ENCODE measurements at regions not wholly inside any gene's neighbourhood (a gene's known extent, or its start where the extent isn't known, plus 50 kb on each side); places are given as distances from the start of the nearest gene placed in this dataset.

- in situ Hi-C loops (cut with HindIII; ENCODE audit: low sequenced_read_pairs) = no loop called here
- H3K4me3 ChIP-seq (ENCODE audit: low read depth, low read length) = no peak overlapping the region
Observed at GRCh38 chrX:13179100-13179499, 134.7 kb upstream of the FAM9C start.

DNA sequence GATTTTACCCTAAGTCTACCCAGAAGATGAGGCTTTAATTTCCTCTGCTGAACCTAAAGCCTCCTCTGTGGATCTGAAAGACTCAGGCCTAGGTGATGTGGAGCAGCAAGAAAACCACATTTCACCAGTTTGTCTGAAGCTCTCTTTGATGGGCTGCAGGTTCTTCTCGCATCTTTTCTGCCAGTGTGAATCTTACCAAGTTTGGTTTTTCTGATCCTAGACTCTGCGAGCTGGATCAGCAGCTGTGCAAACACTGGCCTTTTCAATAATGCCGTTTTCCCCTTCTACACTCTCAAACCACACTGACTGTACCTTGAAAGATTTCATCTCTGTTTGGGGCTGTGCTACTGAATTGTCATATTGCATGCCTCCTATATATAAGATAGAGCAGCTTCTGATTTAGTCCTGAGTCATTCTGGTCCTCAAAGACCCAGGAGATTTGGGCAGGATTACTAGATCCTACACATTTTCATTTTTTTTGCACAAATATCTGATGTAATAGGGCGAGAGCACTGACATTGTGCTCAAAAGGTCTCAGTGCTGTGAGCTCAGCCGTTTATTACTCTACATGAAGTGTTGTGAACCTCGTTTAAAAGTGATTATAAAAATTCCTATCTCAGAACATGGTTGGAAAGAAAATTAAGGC, 133.6 kb upstream of the FAM9C start:
- in situ Hi-C loops (cut with HindIII; ENCODE audit: low sequenced_read_pairs) = no loop called here
- no peak overlapping the region for H3K4me3 ChIP-seq (ENCODE audit: low read depth, low read length)

More at GRCh38 chrX:13179100-13179499, 134.7 kb upstream of the FAM9C start:
- DNase-seq (ENCODE audit: low read depth, low spot score) = no peak
- TF ChIP-seq, protein P1, sequence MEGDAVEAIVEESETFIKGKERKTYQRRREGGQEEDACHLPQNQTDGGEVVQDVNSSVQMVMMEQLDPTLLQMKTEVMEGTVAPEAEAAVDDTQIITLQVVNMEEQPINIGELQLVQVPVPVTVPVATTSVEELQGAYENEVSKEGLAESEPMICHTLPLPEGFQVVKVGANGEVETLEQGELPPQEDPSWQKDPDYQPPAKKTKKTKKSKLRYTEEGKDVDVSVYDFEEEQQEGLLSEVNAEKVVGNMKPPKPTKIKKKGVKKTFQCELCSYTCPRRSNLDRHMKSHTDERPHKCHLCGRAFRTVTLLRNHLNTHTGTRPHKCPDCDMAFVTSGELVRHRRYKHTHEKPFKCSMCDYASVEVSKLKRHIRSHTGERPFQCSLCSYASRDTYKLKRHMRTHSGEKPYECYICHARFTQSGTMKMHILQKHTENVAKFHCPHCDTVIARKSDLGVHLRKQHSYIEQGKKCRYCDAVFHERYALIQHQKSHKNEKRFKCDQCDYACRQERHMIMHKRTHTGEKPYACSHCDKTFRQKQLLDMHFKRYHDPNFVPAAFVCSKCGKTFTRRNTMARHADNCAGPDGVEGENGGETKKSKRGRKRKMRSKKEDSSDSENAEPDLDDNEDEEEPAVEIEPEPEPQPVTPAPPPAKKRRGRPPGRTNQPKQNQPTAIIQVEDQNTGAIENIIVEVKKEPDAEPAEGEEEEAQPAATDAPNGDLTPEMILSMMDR (IDR thresholded peaks at IDR 0.05; ENCODE audit: low read depth, low read length) = no peak

DNA sequence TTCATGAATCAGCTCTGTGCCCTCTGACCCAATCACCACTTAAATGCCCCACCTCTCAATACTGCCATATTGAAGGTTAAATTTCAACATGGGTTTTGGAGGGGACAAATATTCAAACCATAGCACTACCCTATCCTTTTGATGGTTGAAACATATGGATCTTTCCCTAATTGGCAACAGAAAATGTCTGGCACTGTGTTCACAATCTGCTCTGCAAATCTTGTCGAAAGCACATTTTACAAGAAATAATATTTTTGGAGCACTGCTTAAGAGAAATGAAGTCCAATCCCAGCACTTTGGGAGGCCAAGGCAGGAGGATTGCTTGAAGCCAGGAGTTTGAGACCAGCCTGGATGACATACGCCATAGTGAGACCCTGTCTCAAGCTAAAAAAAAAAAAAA, 130.6 kb upstream of the FAM9C start:
- TF ChIP-seq, protein P1 (IDR thresholded peaks at IDR 0.05; ENCODE audit: low read depth, low read length) = no peak
- H3K4me3 ChIP-seq (ENCODE audit: low read depth, low read length) = no peak overlapping the region
- no peak for DNase-seq (ENCODE audit: low read depth, low spot score)
- in situ Hi-C loops (cut with HindIII; ENCODE audit: low sequenced_read_pairs) = no loop called here

More for the DNA sequence above, 133.6 kb upstream of the FAM9C start:
- TF ChIP-seq, protein P1 (IDR thresholded peaks at IDR 0.05; ENCODE audit: low read depth, low read length) = no peak
- no peak for DNase-seq (ENCODE audit: low read depth, low spot score)

DNA sequence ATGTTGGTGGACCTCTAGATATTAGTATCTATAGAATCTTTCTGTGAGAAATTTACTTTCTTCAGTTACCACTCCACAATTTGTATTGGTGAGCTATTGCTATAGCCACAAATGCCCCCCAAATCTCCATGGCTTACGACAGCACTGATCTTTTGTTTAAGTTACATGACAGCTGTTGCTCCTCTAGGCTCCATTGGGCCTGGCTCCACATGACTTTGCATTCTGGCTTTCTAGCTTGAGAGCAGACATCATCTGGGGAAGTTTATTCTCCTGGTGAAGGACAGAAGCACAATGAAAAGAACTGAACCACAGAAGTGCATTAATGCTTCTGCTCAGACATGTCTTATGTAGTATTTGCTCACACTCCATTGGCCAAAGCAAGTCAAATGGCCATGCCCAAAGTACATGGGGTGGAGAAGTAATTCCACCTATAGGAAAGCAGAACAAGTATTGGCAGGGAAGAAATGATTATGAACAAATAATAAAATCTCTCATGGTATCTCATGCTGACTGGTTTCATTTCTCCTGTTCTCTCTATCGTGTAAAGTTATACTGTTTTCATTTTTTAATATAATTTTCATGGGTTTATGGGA, 126.6 kb upstream of the FAM9C start:
- H3K4me3 ChIP-seq (ENCODE audit: low read depth, low read length) = no peak overlapping the region
- no peak for DNase-seq (ENCODE audit: low read depth, low spot score)
- TF ChIP-seq, protein P1 (IDR thresholded peaks at IDR 0.05; ENCODE audit: low read depth, low read length) = no peak
- in situ Hi-C loops (cut with HindIII; ENCODE audit: low sequenced_read_pairs) = no loop called here

GRCh38 chrX:13169684-13170083, 125.3 kb upstream of the FAM9C start:
- TF ChIP-seq, protein P1 (IDR thresholded peaks at IDR 0.05; ENCODE audit: low read depth, low read length) = no peak
- no peak for DNase-seq (ENCODE audit: low read depth, low spot score)
- H3K4me3 ChIP-seq (ENCODE audit: low read depth, low read length) = no peak overlapping the region
- in situ Hi-C loops (cut with HindIII; ENCODE audit: low sequenced_read_pairs) = no loop called here

DNA sequence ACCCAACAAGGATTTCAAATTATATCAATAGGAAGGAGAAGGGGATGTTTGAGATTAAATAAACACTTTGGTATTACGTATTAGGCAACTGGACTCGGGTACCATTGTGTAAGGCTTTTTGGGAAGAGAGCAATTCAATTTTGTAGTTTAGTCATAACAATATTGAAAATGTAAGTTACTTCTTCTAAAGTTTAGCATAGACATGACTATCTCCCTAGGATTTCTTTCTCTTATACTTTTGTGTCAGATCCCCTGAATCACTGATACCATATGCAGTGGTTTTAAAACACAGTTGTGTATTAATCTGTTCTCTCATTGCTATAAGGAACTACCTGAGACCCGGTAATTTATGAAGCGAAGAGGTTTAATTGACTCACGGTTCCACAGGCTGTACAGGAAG, 123.8 kb upstream of the FAM9C start:
- no peak overlapping the region for H3K4me3 ChIP-seq (ENCODE audit: low read depth, low read length)
- in situ Hi-C loops (cut with HindIII; ENCODE audit: low sequenced_read_pairs) = no loop called here
- DNase-seq (ENCODE audit: low read depth, low spot score) = no peak
- TF ChIP-seq, protein P1 (IDR thresholded peaks at IDR 0.05; ENCODE audit: low read depth, low read length) = no peak

Data from astrocyte of the spinal cord (primary cell).